ENCODE measurements at regions not wholly inside any gene's neighbourhood (a gene's known extent, or its start where the extent isn't known, plus 50 kb on each side); places are given as distances from the start of the nearest gene placed in this dataset.

DNA sequence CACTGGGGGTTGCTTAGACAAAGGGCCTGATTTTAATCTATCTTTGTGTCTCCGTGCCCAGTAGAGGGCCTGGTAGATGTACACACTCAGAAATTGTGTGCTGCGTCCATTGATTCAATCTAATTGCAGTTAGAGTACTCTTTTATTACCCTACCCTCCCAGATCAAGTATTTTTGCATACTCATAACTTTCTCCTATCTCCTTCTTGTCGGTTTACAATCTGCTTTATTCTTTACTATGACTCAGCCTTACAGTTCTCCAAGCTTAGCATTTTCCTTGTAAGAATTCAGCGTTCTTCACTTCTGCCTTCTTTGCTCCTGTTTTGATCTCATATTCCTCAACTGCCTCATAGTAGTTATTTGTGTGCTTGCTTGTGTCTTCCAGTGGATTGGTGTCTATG is 124.5 kb upstream of the ARRDC4 start:
- no peak for TF ChIP-seq CTCF (IDR thresholded peaks at IDR 0.05)

GRCh38 chr15:97837896-97838295 is 122.6 kb upstream of the ARRDC4 start:
- TF ChIP-seq CTCF (IDR thresholded peaks at IDR 0.05), result no peak

- no peak for TF ChIP-seq CTCF (IDR thresholded peaks at IDR 0.05)
Measured at GRCh38 chr15:97838606-97839210, 121.8 kb upstream of the ARRDC4 start.

DNA sequence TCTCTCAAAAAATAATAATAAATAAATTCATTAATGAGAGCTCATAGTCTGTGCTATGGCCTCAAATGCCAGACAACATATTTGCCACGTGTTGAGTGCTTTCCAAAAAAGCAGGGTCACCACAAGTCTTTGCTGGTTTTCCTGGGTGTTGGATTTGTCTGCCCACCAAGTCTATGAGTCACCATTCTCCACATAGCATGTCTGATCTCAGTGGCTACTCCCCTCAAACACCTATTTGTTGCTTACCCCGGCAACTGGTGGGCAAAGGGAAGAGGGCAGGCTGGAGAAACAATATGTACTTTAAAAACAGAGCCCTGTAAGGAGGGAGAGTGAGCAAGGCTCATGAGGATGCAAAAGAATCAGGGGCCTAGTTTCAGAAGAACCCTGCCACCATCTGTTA is 120.0 kb upstream of the ARRDC4 start:
- TF ChIP-seq CTCF (IDR thresholded peaks at IDR 0.05), result no peak

DNA sequence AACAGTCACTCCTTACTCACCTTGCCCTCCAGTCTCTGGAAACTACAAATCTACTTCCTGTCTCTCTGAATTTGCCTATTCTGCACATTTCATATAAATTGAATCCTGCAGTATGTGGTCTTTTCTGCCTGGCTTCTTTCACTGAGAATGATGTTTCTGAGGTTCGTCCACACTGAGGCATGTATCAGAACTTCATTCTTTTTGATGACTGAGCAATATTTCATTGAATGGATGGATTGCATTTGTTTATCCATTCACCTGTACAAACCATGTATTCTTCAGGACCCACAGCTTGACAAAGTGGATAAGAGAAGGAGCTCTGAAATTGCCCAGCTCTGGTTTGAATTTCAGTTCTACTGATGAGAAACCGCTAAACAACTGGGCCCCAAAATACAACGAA is 118.9 kb upstream of the ARRDC4 start:
- TF ChIP-seq CTCF (IDR thresholded peaks at IDR 0.05), result no peak

DNA sequence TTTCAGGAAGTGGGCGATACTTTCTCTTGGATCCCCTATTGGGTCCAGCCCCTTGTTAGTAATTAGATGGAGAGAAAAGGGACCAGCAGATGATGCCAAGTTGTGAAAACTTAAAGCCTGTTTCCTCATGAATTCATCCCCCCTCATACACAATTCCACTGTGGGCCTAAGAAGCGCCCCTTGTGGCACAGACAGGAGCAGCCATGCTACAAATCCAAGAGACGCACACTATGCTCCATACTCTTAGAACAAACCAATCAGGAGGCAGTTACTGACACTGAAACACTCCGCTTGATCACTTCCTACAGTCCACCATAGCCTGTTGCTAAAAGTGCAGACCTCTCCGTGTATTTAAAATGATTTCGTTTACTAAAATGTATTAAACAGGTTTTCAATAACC is 111.3 kb upstream of the ARRDC4 start:
- TF ChIP-seq CTCF (IDR thresholded peaks at IDR 0.05), result no peak

GRCh38 chr15:97858296-97858695 is 102.2 kb upstream of the ARRDC4 start:
- TF ChIP-seq CTCF (IDR thresholded peaks at IDR 0.05), result no peak

All from LNCAP (cell line).